ENCODE measurements at regions not wholly inside any gene's neighbourhood (a gene's known extent, or its start where the extent isn't known, plus 50 kb on each side); places are given as distances from the start of the nearest gene placed in this dataset.

DNA sequence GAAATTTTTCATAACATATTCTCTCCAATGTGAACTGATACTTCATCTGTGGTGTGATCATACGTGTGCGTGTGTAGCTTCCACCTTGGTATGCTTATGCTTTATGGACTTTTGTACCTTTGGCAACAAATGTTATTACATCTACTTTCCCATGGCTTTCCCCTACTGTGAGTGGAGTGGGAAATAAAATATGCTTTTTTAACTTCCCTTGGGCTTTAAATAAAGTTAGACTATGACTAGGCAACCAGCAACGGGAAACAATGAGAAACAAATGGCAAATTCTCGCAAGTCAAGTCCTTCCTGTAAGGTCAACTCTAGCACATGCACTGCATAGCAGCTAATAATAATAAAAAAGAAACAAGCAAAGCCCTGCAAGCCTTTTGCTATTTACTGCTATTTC is 205.0 kb upstream of the PDE5A start:
- Histone ChIP-seq H3K36me3 (ENCODE audit: insufficient read depth) (no peaks in the 10 kb centered on the region), H3K4me1 (ENCODE audit: insufficient read depth) (no peaks in the 10 kb centered on the region), H3K4me3 (ENCODE audit: low read depth, low read length) (no peak overlapping the region), H3K27ac (ENCODE audit: low read depth) (no peak overlapping the region)
- DNase-seq (ENCODE audit: extremely low spot score): no peak
- WGBS: 85% methylated on average over 4 of the region's 4 CpGs

DNA sequence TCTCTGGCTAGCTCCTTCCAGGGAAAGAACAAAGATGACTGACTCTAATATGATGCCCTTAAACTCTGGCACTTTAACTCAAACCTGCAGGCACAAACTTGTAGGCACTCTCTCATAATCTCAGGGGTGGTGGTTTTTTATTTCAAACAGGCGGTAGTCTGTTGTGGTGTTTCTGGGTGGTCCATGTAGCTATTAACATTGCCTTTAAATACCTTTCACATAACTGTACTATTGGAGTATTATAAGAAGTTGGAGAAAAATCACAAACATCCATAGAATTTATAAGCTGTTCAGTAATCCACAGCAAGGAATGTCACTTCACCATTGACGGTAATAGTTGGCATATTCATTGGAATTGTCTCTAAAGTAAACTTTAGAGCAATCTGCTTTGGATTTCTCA is 204.2 kb upstream of the PDE5A start:
- no peak overlapping the region for H3K4me3 ChIP-seq (ENCODE audit: low read depth, low read length)
- H3K4me1 ChIP-seq (ENCODE audit: insufficient read depth): no peaks in the 10 kb centered on the region
- no peaks in the 10 kb centered on the region for H3K36me3 ChIP-seq (ENCODE audit: insufficient read depth)
- WGBS: 91% methylated on average over 2 of the region's 2 CpGs
- DNase-seq (ENCODE audit: extremely low spot score): no peak
- H3K27ac ChIP-seq (ENCODE audit: low read depth): no peak overlapping the region

DNA sequence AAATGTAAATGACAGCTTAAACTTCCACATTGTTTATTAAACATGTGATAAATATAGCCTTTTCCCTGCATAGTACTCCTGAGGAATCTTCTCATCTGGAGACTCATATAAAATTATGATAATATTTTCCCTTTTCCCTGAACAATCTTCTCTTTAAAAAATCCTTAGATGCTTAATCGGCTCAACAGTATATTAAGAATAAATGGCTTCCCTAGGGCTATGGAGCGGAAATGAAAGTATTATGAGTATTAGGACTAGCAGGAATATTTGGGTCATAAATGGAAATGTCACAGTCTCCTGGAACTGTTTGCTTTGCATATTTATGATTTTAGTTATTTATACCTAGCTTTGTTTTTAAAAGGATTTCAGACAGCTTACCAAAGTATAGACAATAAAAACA is 200.7 kb upstream of the PDE5A start:
- no peaks in the 10 kb centered on the region for H3K4me1 ChIP-seq (ENCODE audit: insufficient read depth)
- no peak overlapping the region for H3K27ac ChIP-seq (ENCODE audit: low read depth)
- WGBS: 81% methylated on average over 2 of the region's 2 CpGs
- no peaks in the 10 kb centered on the region for H3K36me3 ChIP-seq (ENCODE audit: insufficient read depth)
- H3K4me3 ChIP-seq (ENCODE audit: low read depth, low read length): no peak overlapping the region
- DNase-seq (ENCODE audit: extremely low spot score): no peak

DNA sequence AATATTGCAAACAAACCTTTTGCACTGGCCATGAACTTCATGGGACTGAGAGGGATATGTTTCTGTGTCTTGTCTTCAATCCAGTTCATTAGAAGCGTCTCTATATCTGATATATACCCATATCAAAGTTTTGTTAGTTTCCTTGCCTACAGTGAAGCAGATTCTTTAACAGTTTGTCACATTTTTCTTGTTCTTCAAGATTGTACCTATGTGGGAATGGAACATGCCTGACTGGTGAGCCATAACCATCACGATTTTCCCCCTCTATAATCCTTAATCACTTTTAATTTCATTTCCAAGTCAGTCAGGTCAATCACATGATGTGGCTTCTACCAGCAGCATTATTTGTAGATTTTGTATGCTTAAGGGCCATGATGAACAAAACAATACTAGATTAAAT is 197.1 kb upstream of the PDE5A start:
- no peak overlapping the region for H3K4me3 ChIP-seq (ENCODE audit: low read depth, low read length)
- H3K4me1 ChIP-seq (ENCODE audit: insufficient read depth): no peaks in the 10 kb centered on the region
- no peak for DNase-seq (ENCODE audit: extremely low spot score)
- no peak overlapping the region for H3K27ac ChIP-seq (ENCODE audit: low read depth)
- 92% methylated on average over 2 of the region's 2 CpGs for WGBS
- no peaks in the 10 kb centered on the region for H3K36me3 ChIP-seq (ENCODE audit: insufficient read depth)

DNA sequence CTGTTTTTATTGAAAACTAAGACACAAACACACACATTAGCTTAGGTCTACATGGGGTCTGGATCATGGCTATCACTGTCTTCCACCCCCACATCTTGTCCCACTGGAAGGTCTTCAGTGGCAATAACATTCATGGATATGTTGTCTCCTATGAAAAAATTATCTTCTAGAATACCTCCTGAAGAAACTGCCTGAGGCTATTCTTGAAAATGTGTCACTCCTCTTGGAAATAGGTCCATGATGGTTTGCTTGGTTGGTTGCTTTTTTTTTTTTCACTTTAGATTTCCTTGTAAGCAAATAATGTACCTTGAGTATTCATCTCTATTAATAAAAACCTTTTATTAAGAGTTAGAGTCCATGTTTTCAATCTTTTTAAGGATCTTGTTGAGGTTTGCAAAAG is 195.3 kb upstream of the PDE5A start:
- no peak for DNase-seq (ENCODE audit: extremely low spot score)
- Histone ChIP-seq H3K4me1 (ENCODE audit: insufficient read depth) (no peaks in the 10 kb centered on the region), H3K4me3 (ENCODE audit: low read depth, low read length) (no peak overlapping the region), H3K27ac (ENCODE audit: low read depth) (no peak overlapping the region), H3K36me3 (ENCODE audit: insufficient read depth) (no peaks in the 10 kb centered on the region)

DNA sequence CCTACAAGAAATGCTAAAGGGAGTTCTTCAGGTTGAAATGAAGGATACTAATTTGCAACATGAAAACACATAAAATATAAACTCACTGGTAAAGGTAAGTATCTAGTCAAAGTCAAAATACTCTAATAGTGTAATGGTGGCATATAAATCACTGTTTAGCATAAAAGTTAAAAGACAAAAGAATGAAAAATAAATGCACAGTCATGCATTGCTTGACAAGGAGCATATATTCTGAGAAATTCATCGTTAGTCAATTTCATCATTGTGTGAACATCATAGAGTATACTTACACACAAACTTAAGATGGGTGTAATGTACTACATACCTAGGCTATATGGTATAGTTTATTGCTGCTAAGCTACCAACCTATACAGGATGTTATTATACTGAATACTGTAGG is 194.4 kb upstream of the PDE5A start:
- H3K27ac ChIP-seq (ENCODE audit: low read depth): no peak overlapping the region
- H3K4me1 ChIP-seq (ENCODE audit: insufficient read depth): no peaks in the 10 kb centered on the region
- WGBS: 95% methylated on average over 1 of the region's 1 CpG
- no peaks in the 10 kb centered on the region for H3K36me3 ChIP-seq (ENCODE audit: insufficient read depth)
- DNase-seq (ENCODE audit: extremely low spot score): no peak
- H3K4me3 ChIP-seq (ENCODE audit: low read depth, low read length): no peak overlapping the region

DNA sequence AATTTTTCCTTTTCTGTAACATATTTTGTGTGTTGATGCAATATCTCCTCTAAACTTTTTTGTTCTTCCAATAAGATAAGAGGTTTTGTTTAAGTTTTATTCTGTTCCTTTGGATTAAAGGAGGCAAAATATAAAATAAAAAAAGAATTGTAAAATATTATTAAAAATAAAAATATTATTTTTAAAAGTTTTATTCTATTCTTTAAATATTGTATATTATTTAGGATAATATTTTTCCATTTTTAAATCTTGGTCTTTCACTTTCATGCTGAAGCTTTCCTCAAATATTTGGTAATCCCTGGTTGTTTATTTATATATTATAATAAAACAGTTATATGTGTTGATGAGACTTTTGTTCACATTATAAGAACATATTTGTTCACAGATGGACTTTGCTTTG is 187.9 kb upstream of the PDE5A start:
- no peak overlapping the region for H3K27ac ChIP-seq (ENCODE audit: low read depth)
- H3K36me3 ChIP-seq (ENCODE audit: insufficient read depth): no peaks in the 10 kb centered on the region
- no peak for DNase-seq (ENCODE audit: extremely low spot score)
- H3K4me1 ChIP-seq (ENCODE audit: insufficient read depth): no peaks in the 10 kb centered on the region
- no peak overlapping the region for H3K4me3 ChIP-seq (ENCODE audit: low read depth, low read length)

DNA sequence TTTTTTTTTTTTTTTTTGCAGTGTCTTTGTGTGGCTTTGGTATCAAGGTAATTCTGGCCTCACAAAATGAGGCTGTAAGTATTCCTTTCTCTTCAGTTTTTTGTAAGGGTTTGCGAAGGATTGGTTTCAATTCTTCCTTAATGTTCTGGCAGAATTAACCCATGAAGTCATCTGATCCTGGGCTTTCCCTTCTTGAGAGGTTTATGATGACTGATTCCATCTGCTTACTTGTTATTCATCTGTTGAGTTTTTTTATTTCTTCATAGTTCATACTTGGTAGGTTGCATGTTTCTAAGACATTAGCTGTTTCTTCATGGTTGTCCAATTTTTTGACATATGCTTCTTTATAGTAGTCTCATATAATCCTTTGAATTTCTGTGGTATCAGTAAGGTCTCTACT is 181.4 kb upstream of the PDE5A start:
- 56% methylated on average over 1 of the region's 1 CpG for WGBS
- Histone ChIP-seq H3K27ac (ENCODE audit: low read depth) (no peak overlapping the region), H3K4me1 (ENCODE audit: insufficient read depth) (no peaks in the 10 kb centered on the region), H3K4me3 (ENCODE audit: low read depth, low read length) (no peak overlapping the region), H3K36me3 (ENCODE audit: insufficient read depth) (no peaks in the 10 kb centered on the region)
- DNase-seq (ENCODE audit: extremely low spot score): no peak

DNA sequence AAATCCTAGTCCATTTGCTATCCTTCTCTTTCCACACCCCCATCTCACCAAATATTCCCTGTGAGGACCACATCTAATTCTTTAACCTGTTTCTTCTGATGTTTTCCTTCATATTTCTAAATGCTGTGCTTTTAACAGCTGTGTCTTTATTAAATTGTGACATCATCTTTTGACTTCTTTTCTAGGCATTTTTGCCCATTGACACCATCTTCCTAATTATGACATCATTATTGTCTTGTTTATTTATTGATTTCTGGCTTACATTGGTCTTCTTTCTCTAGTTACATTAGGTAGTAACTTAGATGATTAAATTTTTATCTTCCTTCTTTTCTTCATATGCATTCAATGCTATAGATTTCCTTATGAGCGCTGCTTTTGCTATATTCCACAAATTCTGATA is 175.8 kb upstream of the PDE5A start:
- no peaks in the 10 kb centered on the region for H3K36me3 ChIP-seq (ENCODE audit: insufficient read depth)
- WGBS: 99% methylated on average over 1 of the region's 1 CpG
- DNase-seq (ENCODE audit: extremely low spot score): no peak
- H3K4me1 ChIP-seq (ENCODE audit: insufficient read depth): no peaks in the 10 kb centered on the region
- H3K27ac ChIP-seq (ENCODE audit: low read depth): no peak overlapping the region
- H3K4me3 ChIP-seq (ENCODE audit: low read depth, low read length): no peak overlapping the region

DNA sequence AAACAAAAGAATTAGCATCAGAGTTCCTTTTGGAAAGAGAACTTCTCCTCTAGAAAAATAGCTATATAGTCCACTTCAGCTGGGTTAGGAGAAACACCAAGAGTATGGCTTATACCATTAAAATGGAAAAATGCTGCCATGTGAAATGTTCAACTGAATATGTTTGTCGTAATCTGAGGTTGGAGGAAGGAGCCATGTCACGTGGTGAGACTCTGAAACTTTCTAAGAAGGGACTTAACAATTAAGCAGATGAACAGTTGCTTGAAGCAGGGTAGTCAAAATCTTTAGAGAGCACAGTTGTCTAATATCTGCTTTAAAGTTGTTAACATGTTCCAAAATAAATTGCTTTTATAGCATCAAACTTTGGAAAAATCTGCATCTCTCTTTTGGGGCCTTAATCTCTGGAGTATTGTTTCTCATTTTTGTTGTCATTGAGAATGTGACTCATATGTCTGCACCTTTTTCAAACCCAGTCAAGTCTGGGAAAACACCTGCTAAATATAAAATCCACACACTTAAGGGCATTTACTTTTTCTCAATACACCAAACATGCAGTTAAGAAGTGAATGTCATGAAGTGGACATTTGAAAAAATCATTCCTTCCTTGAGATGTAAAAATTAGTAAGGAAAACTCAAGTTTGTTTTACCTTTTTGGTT is 168.8 kb upstream of the PDE5A start:
- Histone ChIP-seq H3K4me1 (ENCODE audit: insufficient read depth) (no peaks in the 10 kb centered on the region), H3K36me3 (ENCODE audit: insufficient read depth) (no peaks in the 10 kb centered on the region), H3K27ac (ENCODE audit: low read depth) (no peak overlapping the region), H3K4me3 (ENCODE audit: low read depth, low read length) (no peak overlapping the region)
- 96% methylated on average over 2 of the region's 2 CpGs for WGBS
- no peak for DNase-seq (ENCODE audit: extremely low spot score)

DNA sequence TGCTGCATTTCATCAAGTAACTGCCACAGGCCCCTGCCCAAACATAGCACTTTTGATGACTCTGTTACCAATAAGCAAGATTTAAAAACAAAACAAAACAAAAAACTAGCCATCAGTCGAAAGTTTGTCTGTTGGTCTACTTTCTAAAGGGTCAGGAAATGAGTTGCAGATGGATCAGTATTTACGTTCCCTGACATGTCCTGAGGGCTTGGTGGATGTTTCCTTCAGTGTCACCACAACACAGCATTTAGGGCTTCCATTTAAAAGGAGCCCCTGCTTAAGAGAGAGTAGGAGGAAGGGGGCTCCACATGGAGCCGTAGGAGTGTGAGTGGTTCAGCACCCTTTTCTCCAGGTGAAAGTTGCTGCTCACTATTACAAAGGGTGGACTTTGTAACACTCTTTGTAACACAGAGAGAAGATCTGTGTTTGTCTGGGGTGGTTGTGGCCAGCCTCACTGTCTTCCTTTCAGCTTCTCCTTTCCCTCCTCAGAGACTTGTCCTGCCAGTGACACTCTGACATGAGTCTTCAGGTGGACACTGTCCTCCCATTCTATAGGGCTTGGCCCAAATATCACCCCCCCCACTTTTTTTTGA is 167.5 kb upstream of the PDE5A start:
- Histone ChIP-seq H3K36me3 (ENCODE audit: insufficient read depth) (no peaks in the 10 kb centered on the region), H3K4me1 (ENCODE audit: insufficient read depth) (no peaks in the 10 kb centered on the region), H3K27ac (ENCODE audit: low read depth) (no peak overlapping the region), H3K4me3 (ENCODE audit: low read depth, low read length) (no peak overlapping the region)
- no peak for DNase-seq (ENCODE audit: extremely low spot score)
- WGBS: 80% methylated on average over 3 of the region's 3 CpGs

DNA sequence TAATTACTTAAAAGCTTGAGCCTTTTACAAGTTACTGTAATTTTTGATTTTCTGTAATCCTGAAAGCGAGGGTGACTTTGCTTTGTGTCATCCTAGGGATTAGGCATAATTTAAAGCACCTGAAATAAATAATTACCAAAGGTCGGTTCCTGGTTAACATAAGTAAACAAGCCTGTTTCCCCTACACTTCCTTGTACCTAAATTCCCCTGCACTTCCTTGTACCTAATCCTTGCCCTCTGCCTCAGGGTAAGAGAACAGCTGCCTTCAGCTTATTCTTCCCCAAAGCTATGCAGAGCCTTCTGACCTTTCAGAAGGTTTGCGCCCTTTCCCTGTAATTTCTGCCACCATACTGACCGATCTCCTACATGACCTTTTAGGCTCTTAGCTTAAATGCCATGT is 166.1 kb upstream of the PDE5A start:
- no peaks in the 10 kb centered on the region for H3K36me3 ChIP-seq (ENCODE audit: insufficient read depth)
- DNase-seq (ENCODE audit: extremely low spot score): no peak
- H3K4me3 ChIP-seq (ENCODE audit: low read depth, low read length): no peak overlapping the region
- no peaks in the 10 kb centered on the region for H3K4me1 ChIP-seq (ENCODE audit: insufficient read depth)
- no peak overlapping the region for H3K27ac ChIP-seq (ENCODE audit: low read depth)
- 82% methylated on average over 4 of the region's 4 CpGs for WGBS

DNA sequence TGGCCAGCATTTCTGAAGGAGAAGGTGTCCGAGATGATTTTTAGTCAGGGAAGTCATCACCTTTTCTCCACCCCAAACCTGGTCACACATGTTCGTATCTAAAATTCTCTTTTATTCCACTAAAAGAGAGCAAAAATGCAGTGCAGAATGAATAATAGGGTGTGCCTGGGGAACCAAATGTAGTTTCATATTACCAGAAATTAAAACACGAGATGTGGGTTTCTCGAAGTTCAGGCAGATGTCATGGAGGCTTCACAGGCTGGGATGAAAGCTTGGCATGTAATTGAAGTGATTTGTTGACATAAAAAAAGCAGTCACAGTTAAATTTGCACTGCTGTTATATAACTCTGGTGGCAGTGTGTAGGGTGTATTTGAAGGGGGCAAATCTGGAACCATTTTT is 165.5 kb upstream of the PDE5A start:
- H3K36me3 ChIP-seq (ENCODE audit: insufficient read depth): no peaks in the 10 kb centered on the region
- WGBS: 90% methylated on average over 4 of the region's 4 CpGs
- no peak overlapping the region for H3K4me3 ChIP-seq (ENCODE audit: low read depth, low read length)
- no peaks in the 10 kb centered on the region for H3K4me1 ChIP-seq (ENCODE audit: insufficient read depth)
- no peak overlapping the region for H3K27ac ChIP-seq (ENCODE audit: low read depth)
- DNase-seq (ENCODE audit: extremely low spot score): no peak

DNA sequence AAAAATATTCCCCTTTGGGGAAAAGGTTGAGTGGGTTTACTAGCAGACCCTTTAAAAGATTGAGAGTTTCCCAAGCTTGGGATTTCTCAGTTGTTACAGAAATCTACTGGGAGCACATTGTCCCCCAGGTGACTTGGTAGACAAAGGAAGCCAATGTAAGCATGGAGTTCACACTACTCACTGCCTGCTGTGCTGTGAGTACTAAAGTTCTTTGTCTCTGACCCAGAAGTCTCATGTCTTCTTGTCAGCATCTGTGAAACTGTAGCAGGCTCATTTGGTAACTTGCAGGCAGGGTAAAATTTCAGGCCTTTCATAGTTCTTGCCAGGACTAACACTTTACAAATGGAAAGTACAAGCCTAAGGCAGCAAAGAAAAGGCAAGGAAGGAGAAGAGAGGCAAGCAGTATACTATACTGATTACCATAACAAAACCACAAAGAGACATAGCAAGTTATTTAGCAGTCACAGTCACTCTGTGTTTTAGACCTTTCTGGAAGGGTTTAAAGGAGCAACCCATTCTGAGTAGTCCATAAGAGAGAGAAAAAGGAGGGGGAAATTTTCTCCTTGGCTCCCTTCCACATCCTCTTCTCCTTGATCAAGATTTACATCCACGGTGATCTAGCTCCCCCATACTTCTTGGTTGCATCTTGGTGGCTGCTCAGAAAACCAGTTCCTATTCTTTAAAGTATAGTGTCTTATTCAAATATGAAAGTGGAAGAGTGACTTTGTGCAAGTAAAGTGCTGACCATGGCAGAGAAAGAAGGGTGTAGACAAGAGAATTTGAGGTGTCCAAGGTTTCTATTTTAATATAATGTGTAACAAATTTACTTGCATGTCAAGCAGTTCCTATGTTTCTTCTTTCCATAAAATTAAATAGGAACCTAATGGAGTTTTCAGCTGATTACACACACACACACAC is 160.0 kb upstream of the PDE5A start:
- H3K4me1 ChIP-seq (ENCODE audit: insufficient read depth): no peaks in the 10 kb centered on the region
- H3K36me3 ChIP-seq (ENCODE audit: insufficient read depth): no peaks in the 10 kb centered on the region
- H3K27ac ChIP-seq (ENCODE audit: low read depth): no peak overlapping the region
- H3K4me3 ChIP-seq (ENCODE audit: low read depth, low read length): no peak overlapping the region
- DNase-seq (ENCODE audit: extremely low spot score): no peak
- 73% methylated on average over 1 of the region's 1 CpG for WGBS

Measured in urinary bladder (tissue), 3 donors.